Tibial nerve (tissue), 3 donors: ENCODE measurements at regions not wholly inside any gene's neighbourhood (a gene's known extent, or its start where the extent isn't known, plus 50 kb on each side); places are given as distances from the start of the nearest gene placed in this dataset.

Experiments
- CTCF ChIP-seq, 5 experiments: fragments of 200-600 bp in 3 of 5; fragments of 450-650 bp in 2 of 5; sonication (generic) in 3 of 5; IDR thresholded peaks; one replicate each; pipeline ENCODE4 v1.5.1; 2016 to 2019; ENCODE audit warnings: antibody characterized with exemption in 5 of 5, mild to moderate bottlenecking in 3 of 5, moderate library complexity in 2 of 5
- POLR2A ChIP-seq, 2 donors: fragments of 450-650 bp; IDR thresholded peaks; one replicate each; pipeline ENCODE4 v1.6.1; 2017; ENCODE audit warnings: antibody characterized with exemption in 2 of 2, mild to moderate bottlenecking in 2 of 2, moderate library complexity in 2 of 2

DNA sequence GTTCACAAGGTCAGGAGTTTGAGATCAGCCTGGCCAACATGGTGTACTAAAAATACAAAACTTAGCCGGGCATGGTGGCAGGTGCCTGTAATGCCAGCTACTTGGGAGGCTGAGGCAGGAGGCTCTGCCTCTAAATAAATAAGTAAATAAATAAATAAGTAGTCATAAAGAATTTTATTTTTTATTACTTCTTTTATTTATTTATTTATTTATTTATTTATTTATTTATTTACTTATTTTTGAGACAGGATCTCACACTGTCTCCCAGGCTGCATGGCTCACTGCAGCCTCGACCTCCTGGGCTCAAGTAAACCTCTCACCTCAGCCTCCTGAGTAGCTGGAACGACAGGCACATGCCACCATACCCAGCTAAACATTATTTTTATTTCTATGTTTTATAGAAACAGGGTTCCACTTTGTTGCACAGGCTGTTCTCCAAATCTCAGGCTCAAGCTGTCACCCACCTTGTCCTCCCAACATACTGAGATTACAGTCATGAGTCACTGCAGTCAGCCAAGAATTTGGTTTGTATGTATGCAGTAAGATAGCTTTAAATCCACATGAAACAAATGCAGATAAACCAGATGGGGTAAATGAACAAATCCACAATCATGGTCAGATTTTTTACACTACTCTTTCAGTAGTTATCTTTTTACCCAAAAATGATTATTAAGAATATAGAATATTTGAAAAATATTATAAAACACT is 523.3 kb upstream of the RGS18 start:
- TF ChIP-seq CTCF (IDR thresholded peaks at IDR 0.05) (no peak), POLR2A (IDR thresholded peaks at IDR 0.05) (no peak)
